Natural killer cell (primary cell): ENCODE measurements at regions not wholly inside any gene's neighbourhood (a gene's known extent, or its start where the extent isn't known, plus 50 kb on each side); places are given as distances from the start of the nearest gene placed in this dataset.
"Not testable (repeated sequence)": the region's sequence is repeated elsewhere in the genome, so short reads cannot be mapped to it uniquely, and the experiment has no call there.

Experiments
- ATAC-seq, 3 donors: fragments of 150-1000 bp in 2 of 3; fragments of 200-7000 bp in 1 of 3; cut with Tn5 transposase; 1 replicate in 1 of 3; 2 replicates in 2 of 3; pipeline ENCODE4 v1.10.0; 2021; ENCODE audit warnings: mild to moderate bottlenecking in 2 of 3, moderate library complexity in 2 of 3
- DNase-seq, 2 donors: peaks; one replicate each; pipeline versions ENCODE4 v3.0.0 to v3.0.0-alpha.2; 2013 to 2021; ENCODE audit warnings: mixed read lengths in 1 of 2
- H3K27ac ChIP-seq: one replicate; pipeline ENCODE4 v1.5.1; 2013; ENCODE audit warnings: mild to moderate bottlenecking, low read length
- H3K27me3 ChIP-seq: one replicate; pipeline ENCODE4 v1.6.1; 2013; ENCODE audit warnings: low read length; ENCODE audit not compliant: control insufficient read depth, insufficient read depth
- H3K36me3 ChIP-seq: one replicate; pipeline ENCODE4 v1.6.1; 2013; ENCODE audit warnings: low read length; ENCODE audit not compliant: control insufficient read depth, insufficient read depth
- H3K4me1 ChIP-seq: one replicate; pipeline ENCODE4 v1.6.1; 2013; ENCODE audit warnings: low read length; ENCODE audit not compliant: control insufficient read depth, insufficient read depth
- H3K4me3 ChIP-seq: one replicate; pipeline ENCODE4 v1.5.1; 2013; ENCODE audit warnings: low read length
- H3K9me3 ChIP-seq: one replicate; pipeline ENCODE4 v1.6.1; 2013; ENCODE audit warnings: low read length; ENCODE audit not compliant: control insufficient read depth, insufficient read depth
- H3K27ac Mint-ChIP-seq, 2 donors: one replicate each; pipeline ENCODE4 v1.8.0; 2022; ENCODE audit warnings: mild to moderate bottlenecking in 2 of 2, mixed read lengths in 2 of 2, moderate library complexity in 1 of 2
- H3K27me3 Mint-ChIP-seq, 2 donors: one replicate each; pipeline ENCODE4 v1.8.0; 2022; ENCODE audit warnings: low read depth in 2 of 2, mixed read lengths in 2 of 2
- H3K36me3 Mint-ChIP-seq: one replicate; pipeline ENCODE4 v1.8.0; 2022; ENCODE audit warnings: mixed read lengths
- H3K4me1 Mint-ChIP-seq, 2 donors: one replicate each; pipeline ENCODE4 v1.8.0; 2022; ENCODE audit warnings: mixed read lengths in 2 of 2
- H3K4me3 Mint-ChIP-seq: one replicate; pipeline ENCODE4 v1.8.0; 2022; ENCODE audit warnings: mild to moderate bottlenecking, moderate library complexity, mixed read lengths
- H3K9me3 Mint-ChIP-seq, 2 donors: one replicate each; pipeline ENCODE4 v1.8.0; 2022; ENCODE audit warnings: mixed read lengths in 2 of 2
- WGBS: methylation state at CpG from one replicate; pipeline ENCODE4 v1.1.7; 2013; ENCODE audit warnings: missing lambda C conversion rate; ENCODE audit not compliant: insufficient coverage; 5-methylcytosine and 5-hydroxymethylcytosine counted together
- intact Hi-C: fragments of 100-400 bp; cut with micrococcal nuclease; formaldehyde crosslinking; loops from one replicate; pipeline ENCODE4 v1.14.2; 2022
- TF ChIP-seq, protein P1 (sequence below): fragments of 200-600 bp; IDR thresholded peaks from one replicate; pipeline ENCODE4 v1.8.0; 2022; ENCODE audit warnings: antibody characterized with exemption

DNA sequence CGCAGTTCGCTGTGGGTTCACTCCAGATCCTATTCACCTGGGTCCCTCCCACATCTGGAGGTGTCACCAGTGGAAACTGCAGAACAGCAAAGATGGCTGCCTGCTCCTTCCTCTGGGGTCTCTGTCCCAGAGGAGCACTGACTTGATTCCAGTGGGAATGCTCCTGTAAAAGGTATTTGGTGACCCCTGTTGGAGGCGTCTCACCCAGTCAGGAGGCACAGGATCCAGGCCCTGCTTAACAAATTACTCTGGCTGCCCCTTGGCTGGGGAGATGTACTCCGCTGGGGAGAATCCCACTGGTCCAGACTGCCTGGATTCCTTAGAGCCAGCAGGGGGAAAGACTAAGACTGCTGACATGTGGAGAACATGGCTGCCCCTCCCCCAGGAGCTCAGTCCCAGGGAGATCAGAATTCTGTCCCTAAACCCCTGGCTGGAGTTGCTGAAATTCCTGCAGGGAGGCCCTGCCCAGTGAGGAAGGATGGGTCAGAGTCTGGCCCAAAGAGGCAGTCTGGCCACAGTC is 483.0 kb downstream of the CBLN4 start:
- no peak overlapping the region for H3K4me3 ChIP-seq
- WGBS = 86% methylated on average over 4 of the region's 4 CpGs
- intact Hi-C loops = no loop called here
- H3K36me3 Mint-ChIP-seq = peaks cover 5% of the 10 kb centered on the region
- H3K27ac ChIP-seq = no peak overlapping the region
- no peaks in the 10 kb centered on the region for H3K4me1 ChIP-seq
- ATAC-seq (no peak), DNase-seq (no peak)
- H3K36me3 ChIP-seq = no peaks in the 10 kb centered on the region
- H3K27me3 ChIP-seq = no peaks in the 10 kb centered on the region
- peaks cover 7% of the 10 kb centered on the region for H3K9me3 ChIP-seq
- no peak overlapping the region for H3K4me3 Mint-ChIP-seq
- no peak overlapping the region for H3K27ac Mint-ChIP-seq
- H3K27me3 Mint-ChIP-seq = no peaks in the 10 kb centered on the region
- H3K4me1 Mint-ChIP-seq = no peaks in the 10 kb centered on the region
- peaks cover 14 to 19% of the 10 kb centered on the region in 2 donors for H3K9me3 Mint-ChIP-seq
- TF ChIP-seq, protein P1, sequence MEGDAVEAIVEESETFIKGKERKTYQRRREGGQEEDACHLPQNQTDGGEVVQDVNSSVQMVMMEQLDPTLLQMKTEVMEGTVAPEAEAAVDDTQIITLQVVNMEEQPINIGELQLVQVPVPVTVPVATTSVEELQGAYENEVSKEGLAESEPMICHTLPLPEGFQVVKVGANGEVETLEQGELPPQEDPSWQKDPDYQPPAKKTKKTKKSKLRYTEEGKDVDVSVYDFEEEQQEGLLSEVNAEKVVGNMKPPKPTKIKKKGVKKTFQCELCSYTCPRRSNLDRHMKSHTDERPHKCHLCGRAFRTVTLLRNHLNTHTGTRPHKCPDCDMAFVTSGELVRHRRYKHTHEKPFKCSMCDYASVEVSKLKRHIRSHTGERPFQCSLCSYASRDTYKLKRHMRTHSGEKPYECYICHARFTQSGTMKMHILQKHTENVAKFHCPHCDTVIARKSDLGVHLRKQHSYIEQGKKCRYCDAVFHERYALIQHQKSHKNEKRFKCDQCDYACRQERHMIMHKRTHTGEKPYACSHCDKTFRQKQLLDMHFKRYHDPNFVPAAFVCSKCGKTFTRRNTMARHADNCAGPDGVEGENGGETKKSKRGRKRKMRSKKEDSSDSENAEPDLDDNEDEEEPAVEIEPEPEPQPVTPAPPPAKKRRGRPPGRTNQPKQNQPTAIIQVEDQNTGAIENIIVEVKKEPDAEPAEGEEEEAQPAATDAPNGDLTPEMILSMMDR = no peak

GRCh38 chr20:55517584-55517983 is 487.7 kb downstream of the CBLN4 start:
- H3K27ac Mint-ChIP-seq, H3K9me3 ChIP-seq, H3K4me1 Mint-ChIP-seq, H3K4me3 ChIP-seq, H3K27me3 ChIP-seq, H3K36me3 ChIP-seq, H3K4me1 ChIP-seq, DNase-seq, H3K36me3 Mint-ChIP-seq, H3K27ac ChIP-seq, H3K4me3 Mint-ChIP-seq, H3K27me3 Mint-ChIP-seq, intact Hi-C loops, ATAC-seq: not testable (repeated sequence)
- peaks cover 10 to 11% of the 10 kb centered on the region in 2 donors for H3K9me3 Mint-ChIP-seq

- no peak overlapping the region for H3K4me3 Mint-ChIP-seq
- H3K4me3 ChIP-seq = no peak overlapping the region
- H3K4me1 ChIP-seq = no peaks in the 10 kb centered on the region
- H3K27me3 Mint-ChIP-seq = no peaks in the 10 kb centered on the region
- H3K9me3 ChIP-seq = no peaks in the 10 kb centered on the region
- ATAC-seq (no peak), DNase-seq (no peak)
- H3K36me3 Mint-ChIP-seq = no peaks in the 10 kb centered on the region
- TF ChIP-seq, protein P1 = no peak
- no peak overlapping the region for H3K27ac Mint-ChIP-seq
- H3K9me3 Mint-ChIP-seq = peaks cover 5 to 7% of the 10 kb centered on the region in 2 donors
- no peaks in the 10 kb centered on the region for H3K4me1 Mint-ChIP-seq
- WGBS = 0% methylated on average over 1 of the region's 3 CpGs
- intact Hi-C loops = no loop called here
- no peak overlapping the region for H3K27ac ChIP-seq
- no peaks in the 10 kb centered on the region for H3K36me3 ChIP-seq
- H3K27me3 ChIP-seq = no peaks in the 10 kb centered on the region
Measured at GRCh38 chr20:55515832-55516231, 489.5 kb downstream of the CBLN4 start.

GRCh38 chr20:55514531-55514930 is 490.8 kb downstream of the CBLN4 start:
- Histone ChIP-seq H3K9me3 (no peaks in the 10 kb centered on the region), H3K27me3 (no peaks in the 10 kb centered on the region), H3K36me3 (no peaks in the 10 kb centered on the region), H3K4me1 (no peaks in the 10 kb centered on the region), H3K4me3 (no peak overlapping the region), H3K27ac (no peak overlapping the region)
- TF ChIP-seq, protein P1 = no peak
- Mint-ChIP-seq H3K4me3 (no peak overlapping the region), H3K36me3 (no peaks in the 10 kb centered on the region), H3K27me3 (no peaks in the 10 kb centered on the region), H3K27ac (no peak overlapping the region), H3K4me1 (no peaks in the 10 kb centered on the region), H3K9me3 (peaks cover 4 to 6% of the 10 kb centered on the region in 2 donors)
- intact Hi-C loops = no loop called here
- WGBS = 75% methylated on average over 2 of the region's 2 CpGs
- no peak for ATAC-seq
- DNase-seq = no peak
